NB4 (cell line): ENCODE measurements at regions not wholly inside any gene's neighbourhood (a gene's known extent, or its start where the extent isn't known, plus 50 kb on each side); places are given as distances from the start of the nearest gene placed in this dataset.

Experiments used
- DNase-seq: peaks from one replicate; pipeline ENCODE4 v3.0.0; 2010; ENCODE audit warnings: low read depth
- H3K4me3 ChIP-seq: one replicate; pipeline ENCODE4 v1.5.1; 2011; ENCODE audit warnings: mild to moderate bottlenecking, low read depth, low read length, moderate library complexity
- MYC ChIP-seq: IDR thresholded peaks from 2 replicates; pipeline ENCODE4 v1.6.1; 2011; ENCODE audit warnings: low read depth, low read length
- POLR2A ChIP-seq: IDR thresholded peaks from 2 replicates; pipeline ENCODE4 v1.6.1; 2011; ENCODE audit warnings: mild to moderate bottlenecking; ENCODE audit not compliant: insufficient read length; ENCODE audit errors: extremely low read depth
- TF ChIP-seq, protein P1 (sequence below): IDR thresholded peaks from one replicate; pipeline ENCODE4 v1.5.1; 2012; ENCODE audit warnings: low read depth, low read length
- TF ChIP-seq, protein P2 (sequence below): IDR thresholded peaks from 2 replicates; pipeline ENCODE4 v1.6.1; 2011; ENCODE audit warnings: low read depth, low read length

DNA sequence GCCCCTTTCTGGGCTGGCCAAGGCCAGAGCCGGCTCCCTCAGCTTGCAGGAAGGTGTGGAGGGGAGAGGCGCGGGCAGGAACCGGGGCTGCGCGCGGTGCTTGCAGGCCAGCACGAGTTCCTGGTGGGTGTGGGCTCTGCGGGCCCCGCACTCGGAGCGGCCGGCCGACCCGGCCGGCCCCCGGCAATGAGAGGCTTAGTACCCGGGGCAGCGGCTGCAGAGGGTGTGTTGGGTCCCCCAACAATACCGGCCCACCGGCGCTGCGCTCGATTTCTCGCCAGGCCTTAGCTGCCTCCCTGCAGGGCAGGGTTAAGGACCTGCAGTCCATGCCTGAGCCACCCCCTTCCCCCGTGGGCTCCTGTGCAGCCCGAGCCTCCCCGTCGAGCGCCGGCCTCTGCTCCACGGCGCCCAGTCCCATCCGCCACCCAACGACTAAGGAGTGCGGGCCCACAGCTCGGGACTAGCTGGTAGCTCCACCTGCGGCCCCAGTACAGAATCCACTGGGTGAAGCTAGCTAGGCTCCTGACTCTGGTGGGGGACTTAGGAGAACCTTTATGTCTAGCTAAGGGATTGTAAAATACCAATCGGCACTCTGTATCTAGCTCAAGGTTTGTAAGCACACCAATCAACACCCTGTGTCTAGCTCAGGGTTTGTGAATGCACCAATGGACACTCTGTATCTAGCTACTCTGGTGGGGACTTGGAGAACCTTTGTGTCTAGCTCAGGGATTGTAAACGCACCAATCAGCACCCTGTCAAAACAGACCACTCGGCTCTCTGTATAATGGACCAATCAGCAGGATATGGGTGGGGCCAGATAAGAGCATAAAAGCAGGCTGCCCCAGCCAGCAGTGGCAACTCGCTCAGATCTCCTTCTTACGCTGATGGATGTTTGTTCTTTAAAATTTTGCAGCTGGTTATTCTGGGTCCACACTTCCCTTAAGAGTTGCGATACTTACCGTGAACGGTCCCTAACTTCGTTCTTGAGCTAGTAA lies 167.4 kb upstream of the RREB1 start:
- TF ChIP-seq MYC (no peak), POLR2A (peak; percentile 19)
- DNase-seq: peak; percentile 49
- no peak overlapping the region for H3K4me3 ChIP-seq

DNA sequence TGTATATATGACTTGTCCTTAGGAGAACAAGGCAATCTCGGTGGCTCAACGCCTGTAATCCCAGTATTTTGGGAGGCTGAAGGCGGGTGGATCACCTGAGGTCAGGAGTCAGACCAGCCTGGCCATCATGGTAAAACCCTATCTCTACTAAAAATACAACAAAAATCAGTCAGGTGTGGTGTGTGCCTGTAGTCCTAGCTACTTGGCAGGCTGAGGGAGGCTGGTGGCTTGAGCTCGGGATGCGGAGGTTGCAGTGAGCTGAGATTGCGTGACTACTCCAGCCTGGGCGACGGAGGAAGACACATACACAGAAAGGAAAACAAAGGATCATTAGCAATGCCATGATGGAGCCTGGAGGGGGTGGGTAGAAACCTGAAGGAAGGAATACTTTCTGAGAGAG lies 166.6 kb upstream of the RREB1 start:
- no peak for DNase-seq
- H3K4me3 ChIP-seq: no peak overlapping the region
- TF ChIP-seq, protein P1, sequence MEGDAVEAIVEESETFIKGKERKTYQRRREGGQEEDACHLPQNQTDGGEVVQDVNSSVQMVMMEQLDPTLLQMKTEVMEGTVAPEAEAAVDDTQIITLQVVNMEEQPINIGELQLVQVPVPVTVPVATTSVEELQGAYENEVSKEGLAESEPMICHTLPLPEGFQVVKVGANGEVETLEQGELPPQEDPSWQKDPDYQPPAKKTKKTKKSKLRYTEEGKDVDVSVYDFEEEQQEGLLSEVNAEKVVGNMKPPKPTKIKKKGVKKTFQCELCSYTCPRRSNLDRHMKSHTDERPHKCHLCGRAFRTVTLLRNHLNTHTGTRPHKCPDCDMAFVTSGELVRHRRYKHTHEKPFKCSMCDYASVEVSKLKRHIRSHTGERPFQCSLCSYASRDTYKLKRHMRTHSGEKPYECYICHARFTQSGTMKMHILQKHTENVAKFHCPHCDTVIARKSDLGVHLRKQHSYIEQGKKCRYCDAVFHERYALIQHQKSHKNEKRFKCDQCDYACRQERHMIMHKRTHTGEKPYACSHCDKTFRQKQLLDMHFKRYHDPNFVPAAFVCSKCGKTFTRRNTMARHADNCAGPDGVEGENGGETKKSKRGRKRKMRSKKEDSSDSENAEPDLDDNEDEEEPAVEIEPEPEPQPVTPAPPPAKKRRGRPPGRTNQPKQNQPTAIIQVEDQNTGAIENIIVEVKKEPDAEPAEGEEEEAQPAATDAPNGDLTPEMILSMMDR: no peak
- no peak for TF ChIP-seq MYC
- TF ChIP-seq, protein P2, sequence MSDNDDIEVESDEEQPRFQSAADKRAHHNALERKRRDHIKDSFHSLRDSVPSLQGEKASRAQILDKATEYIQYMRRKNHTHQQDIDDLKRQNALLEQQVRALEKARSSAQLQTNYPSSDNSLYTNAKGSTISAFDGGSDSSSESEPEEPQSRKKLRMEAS: no peak
- TF ChIP-seq POLR2A: no peak

DNA sequence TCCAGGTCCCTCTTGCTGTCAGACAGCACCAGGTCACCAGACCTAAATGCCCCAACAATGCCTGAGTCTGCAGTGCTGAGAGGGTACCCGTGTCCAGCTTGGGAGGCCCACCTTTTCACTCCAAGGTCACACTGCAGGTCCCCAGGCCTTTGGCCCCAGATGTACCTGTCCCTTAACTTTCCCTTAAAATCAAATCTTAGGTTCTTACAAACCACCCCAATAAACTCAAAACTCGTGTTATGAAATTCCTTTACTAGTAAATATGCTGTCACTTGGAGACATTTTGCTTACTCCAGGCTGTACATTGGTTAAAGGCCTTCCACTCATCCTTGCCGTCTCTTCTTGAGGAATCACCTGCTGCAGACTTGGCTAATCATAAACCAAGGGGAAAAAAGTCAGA lies 165.7 kb upstream of the RREB1 start:
- TF ChIP-seq, protein P2: no peak
- TF ChIP-seq MYC (no peak), POLR2A (no peak)
- TF ChIP-seq, protein P1: no peak
- peak overlapping the region; percentile 35 for H3K4me3 ChIP-seq
- peak; percentile 52 for DNase-seq

DNA sequence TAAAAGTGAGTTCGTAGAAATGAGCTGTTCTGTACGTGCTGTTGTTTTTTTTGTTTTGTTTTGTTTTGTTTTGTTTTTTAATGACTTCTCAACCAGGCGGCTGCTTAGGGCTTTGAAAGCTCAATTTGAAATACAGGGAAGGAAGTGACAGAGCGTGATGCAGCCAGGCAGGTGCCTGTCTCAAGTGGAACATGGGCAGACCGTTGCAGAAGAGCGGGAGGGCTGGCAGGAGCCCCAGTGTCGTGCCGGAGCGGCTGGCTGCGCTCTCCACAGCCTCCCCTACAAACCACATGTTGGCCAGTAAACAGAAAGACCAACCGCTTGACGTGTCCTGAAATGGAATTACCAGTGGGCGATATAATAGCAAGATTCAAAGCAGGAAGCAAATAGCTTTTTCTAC lies 164.9 kb upstream of the RREB1 start:
- peak overlapping the region; percentile 35 for H3K4me3 ChIP-seq
- peak; percentile 100 for DNase-seq
- TF ChIP-seq MYC (peak; percentile 95), POLR2A (peak; percentile 44)
- TF ChIP-seq, protein P1: no peak
- TF ChIP-seq, protein P2: peak; percentile 81

DNA sequence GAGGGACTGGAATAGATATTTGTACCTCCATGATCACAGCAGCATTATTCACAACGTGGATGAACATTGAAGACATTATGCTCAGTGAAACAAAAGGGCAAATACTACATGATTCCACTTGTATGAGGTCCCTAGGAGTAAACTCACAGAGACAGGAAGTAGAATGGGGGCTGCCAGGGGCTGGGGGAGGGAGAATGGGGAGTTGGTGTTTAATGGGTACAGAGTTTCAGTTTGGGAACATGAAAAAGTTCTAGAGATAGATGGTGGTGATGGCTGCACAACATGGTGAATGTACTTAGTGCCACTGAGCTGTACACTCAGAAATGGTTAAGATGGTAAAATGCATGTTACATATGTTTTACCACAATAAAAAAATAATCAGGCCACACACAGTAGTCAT lies 164.3 kb upstream of the RREB1 start:
- peak overlapping the region; percentile 35 for H3K4me3 ChIP-seq
- DNase-seq: peak; percentile 86
- TF ChIP-seq, protein P1: no peak
- TF ChIP-seq POLR2A (no peak), MYC (no peak)
- TF ChIP-seq, protein P2: no peak

DNA sequence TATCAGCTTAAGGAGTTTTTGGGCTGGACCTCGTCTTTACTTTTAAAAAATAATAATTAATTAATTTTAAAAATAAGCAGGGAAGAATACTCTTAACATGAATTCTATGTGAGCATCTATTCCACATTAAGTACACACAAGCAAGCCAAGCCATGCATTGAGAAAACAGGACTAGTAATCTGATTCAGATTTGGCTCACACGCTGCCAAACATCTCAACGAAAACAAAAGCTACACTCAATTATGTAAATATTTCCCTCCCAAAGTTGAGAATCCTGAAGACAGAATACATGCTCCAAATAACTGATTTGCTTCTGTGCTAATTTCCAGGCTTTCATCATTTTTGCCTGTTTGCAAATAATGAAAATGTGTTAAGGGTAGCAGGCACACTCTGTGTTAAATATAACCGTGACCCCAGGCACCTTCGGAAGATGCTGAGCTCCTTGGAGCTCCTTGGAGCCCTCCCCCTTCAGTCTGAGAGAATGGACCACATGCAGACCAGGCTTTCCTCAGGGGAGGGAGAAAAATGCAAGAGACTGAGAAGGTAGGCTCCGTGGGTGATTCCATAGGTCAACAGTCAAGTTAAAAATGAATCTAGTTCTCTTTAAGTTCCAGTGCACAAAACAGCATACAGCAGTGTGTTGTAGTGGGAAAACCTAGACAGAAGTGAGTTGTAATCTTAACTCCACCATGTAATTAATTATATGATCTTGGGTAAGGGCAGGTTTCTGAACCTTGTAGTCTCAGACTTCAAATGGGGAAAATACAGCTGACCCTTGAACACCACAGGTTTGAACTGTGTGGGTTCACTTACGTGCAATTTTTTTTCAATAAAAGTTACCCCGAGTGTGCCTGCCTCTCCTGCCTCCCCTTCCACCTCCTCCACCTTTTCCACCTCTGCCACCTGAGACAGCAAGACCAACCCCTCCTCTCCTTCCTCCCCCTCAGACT lies 161.3 kb upstream of the RREB1 start:
- DNase-seq: no peak
- TF ChIP-seq, protein P1: no peak
- TF ChIP-seq MYC (no peak), POLR2A (no peak)
- TF ChIP-seq, protein P2: no peak

More for the DNA sequence above, 161.3 kb upstream of the RREB1 start:
- no peak overlapping the region for H3K4me3 ChIP-seq
